ENCODE measurements at regions not wholly inside any gene's neighbourhood (a gene's known extent, or its start where the extent isn't known, plus 50 kb on each side); places are given as distances from the start of the nearest gene placed in this dataset.

DNA sequence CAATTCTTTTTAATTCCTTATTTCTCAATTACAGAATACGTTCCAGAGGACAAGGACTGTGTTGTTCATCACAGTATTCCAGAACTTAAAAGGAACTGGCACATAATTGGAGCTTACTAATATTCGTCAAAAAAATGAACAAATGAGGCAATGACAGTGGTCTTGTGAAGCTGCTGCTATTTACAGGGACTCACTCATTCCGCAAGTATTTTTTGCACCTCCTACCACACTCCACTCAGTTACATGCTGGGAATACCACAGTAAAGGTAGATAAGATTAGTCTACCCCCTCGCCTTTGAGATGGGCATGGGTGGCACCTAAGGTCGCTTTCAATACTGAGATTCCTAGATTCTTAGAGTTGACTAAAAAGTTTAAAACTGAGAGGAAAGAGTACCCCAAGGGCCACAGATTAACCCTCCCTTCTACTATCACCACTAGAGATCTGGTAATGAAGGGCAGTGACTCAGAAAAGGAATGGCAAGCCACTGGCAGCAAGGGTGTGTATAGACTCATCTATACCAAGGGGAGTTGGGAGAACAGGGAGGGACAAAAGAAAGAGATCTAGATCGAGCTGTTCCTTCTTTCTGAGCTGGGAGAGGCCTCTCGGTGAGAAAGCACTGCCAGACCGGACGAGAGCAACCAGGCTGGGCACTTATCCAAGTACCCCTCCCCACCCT, 85.0 kb downstream of the RPL27A start:
- H3K9me2 ChIP-seq (replicated peaks; ENCODE audit: insufficient read depth, low read length) = no peaks in the 10 kb centered on the region
- no peaks in the 10 kb centered on the region for H3K27me3 ChIP-seq (ENCODE audit: low read length)
- H3K4me2 ChIP-seq (ENCODE audit: low read depth, low read length, poor library complexity, severe bottlenecking) = no peak overlapping the region
- H4K20me1 ChIP-seq (ENCODE audit: low read depth, low read length) = no peaks in the 10 kb centered on the region
- H3K9ac ChIP-seq (ENCODE audit: low read length) = no peak overlapping the region
- no peak overlapping the region for H3K27ac ChIP-seq (ENCODE audit: low read depth, low read length)
- no peaks in the 10 kb centered on the region for H3F3A ChIP-seq (ENCODE audit: insufficient read depth)
- no peaks in the 10 kb centered on the region for H3K9me3 ChIP-seq (ENCODE audit: insufficient read depth, low read length)
- no peak overlapping the region for H3K4me3 ChIP-seq (ENCODE audit: insufficient read depth, low read length, poor library complexity, severe bottlenecking)
- no peak overlapping the region for H2AFZ ChIP-seq (ENCODE audit: low read depth, low read length, severe bottlenecking)
- no peak for TF ChIP-seq EZH2phosphoT487 (conservative IDR thresholded peaks at IDR 0.05; ENCODE audit: low read length)
- TF ChIP-seq, protein P1, sequence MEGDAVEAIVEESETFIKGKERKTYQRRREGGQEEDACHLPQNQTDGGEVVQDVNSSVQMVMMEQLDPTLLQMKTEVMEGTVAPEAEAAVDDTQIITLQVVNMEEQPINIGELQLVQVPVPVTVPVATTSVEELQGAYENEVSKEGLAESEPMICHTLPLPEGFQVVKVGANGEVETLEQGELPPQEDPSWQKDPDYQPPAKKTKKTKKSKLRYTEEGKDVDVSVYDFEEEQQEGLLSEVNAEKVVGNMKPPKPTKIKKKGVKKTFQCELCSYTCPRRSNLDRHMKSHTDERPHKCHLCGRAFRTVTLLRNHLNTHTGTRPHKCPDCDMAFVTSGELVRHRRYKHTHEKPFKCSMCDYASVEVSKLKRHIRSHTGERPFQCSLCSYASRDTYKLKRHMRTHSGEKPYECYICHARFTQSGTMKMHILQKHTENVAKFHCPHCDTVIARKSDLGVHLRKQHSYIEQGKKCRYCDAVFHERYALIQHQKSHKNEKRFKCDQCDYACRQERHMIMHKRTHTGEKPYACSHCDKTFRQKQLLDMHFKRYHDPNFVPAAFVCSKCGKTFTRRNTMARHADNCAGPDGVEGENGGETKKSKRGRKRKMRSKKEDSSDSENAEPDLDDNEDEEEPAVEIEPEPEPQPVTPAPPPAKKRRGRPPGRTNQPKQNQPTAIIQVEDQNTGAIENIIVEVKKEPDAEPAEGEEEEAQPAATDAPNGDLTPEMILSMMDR (IDR thresholded peaks at IDR 0.05; ENCODE audit: insufficient read depth, low read length, poor library complexity, severe bottlenecking) = no peak
- H3K36me3 ChIP-seq (ENCODE audit: low read length) = no peaks in the 10 kb centered on the region
- H3K79me2 ChIP-seq (ENCODE audit: insufficient read depth, low read length) = no peaks in the 10 kb centered on the region

DNA sequence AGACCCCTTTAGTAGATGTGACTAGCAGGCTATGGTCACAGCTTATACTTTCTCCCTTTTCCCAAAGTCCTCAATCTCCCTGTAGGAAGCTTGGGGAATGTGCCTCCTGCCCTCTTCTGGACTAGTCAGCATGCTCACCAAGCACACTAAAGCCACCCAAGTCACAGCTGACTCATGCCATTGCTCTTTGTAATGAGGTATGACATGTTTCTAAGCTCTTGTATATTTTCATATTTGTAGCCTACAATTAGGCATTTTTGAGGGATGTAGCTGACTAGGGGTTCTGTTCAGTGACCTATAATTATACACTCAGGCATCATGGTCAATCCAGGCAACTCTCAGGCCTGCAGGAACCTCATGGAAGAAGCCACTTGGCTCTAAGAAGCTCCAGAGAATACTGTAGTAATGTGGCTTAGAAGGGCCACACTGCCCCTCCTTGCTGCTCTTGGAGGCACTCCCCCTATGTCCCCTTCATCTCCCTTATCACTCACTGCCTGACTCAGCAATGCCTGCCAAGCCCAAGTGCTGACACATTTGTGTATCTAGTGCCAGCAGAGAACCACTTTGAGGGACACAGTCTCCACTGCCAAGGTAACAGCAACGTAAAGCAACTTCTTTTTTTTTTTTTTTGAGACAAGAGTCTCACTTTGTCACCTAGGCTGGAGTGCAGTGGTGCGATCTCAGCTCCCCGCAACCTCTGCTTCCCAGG, 86.2 kb downstream of the RPL27A start:
- Histone ChIP-seq H3K27ac (ENCODE audit: low read depth, low read length) (no peak overlapping the region), H3K4me2 (ENCODE audit: low read depth, low read length, poor library complexity, severe bottlenecking) (no peak overlapping the region), H3K79me2 (ENCODE audit: insufficient read depth, low read length) (no peaks in the 10 kb centered on the region)

DNA sequence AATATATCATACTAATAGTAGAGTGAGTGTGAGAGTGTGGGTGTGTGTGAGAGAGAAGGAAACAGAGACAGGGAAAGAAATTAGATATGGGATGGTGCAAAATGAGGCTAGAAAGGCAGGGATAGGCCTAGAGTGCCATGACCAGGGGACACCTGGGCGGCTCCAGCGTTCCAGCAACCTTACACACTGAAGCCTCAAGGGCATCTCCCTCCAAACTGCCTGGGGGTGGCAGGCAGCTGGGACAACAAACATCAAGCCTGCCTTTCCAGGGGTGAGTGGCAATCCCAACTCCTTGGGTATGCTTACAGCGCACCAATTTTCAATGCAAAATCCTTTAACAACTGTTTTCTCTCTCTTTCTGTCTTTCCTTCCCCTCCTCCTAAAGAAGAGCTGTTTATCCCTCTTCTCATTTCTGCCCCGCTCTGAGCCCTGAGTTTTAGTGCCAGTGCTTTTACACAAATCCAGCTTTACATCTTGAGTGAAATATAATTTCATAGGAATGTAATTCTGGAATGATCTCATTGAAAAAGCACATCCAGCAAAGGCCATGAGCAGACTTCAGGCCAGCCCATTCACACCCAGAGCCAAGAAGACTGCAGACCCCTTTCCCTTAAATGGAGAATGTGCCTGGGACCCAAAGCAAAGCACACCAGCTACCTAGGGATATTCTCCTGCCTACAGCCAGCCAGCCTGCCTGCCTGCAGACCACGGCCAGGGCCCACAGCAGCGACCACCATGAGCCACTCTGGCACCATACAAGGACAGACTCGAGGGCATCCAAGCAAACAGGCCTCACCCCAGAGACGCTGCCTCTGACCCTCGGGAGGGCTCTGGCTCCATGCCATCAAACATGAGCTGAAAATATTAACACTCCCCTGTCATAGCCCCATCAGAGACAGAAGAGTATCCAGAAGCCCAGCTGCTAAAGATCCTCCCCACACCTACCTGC, 90.3 kb downstream of the RPL27A start:
- H3K36me3 ChIP-seq (ENCODE audit: low read length) = no peaks in the 10 kb centered on the region
- H3K79me2 ChIP-seq (ENCODE audit: insufficient read depth, low read length) = no peaks in the 10 kb centered on the region
- H3F3A ChIP-seq (ENCODE audit: insufficient read depth) = no peaks in the 10 kb centered on the region
- no peak overlapping the region for H2AFZ ChIP-seq (ENCODE audit: low read depth, low read length, severe bottlenecking)
- TF ChIP-seq EZH2phosphoT487 (conservative IDR thresholded peaks at IDR 0.05; ENCODE audit: low read length) = no peak
- TF ChIP-seq, protein P1 (IDR thresholded peaks at IDR 0.05; ENCODE audit: insufficient read depth, low read length, poor library complexity, severe bottlenecking) = no peak
- no peaks in the 10 kb centered on the region for H3K27me3 ChIP-seq (ENCODE audit: low read length)
- no peak overlapping the region for H3K4me2 ChIP-seq (ENCODE audit: low read depth, low read length, poor library complexity, severe bottlenecking)
- no peak overlapping the region for H3K4me3 ChIP-seq (ENCODE audit: insufficient read depth, low read length, poor library complexity, severe bottlenecking)
- H3K9me3 ChIP-seq (ENCODE audit: insufficient read depth, low read length) = no peaks in the 10 kb centered on the region
- H3K9ac ChIP-seq (ENCODE audit: low read length) = no peak overlapping the region
- H4K20me1 ChIP-seq (ENCODE audit: low read depth, low read length) = no peaks in the 10 kb centered on the region
- no peak overlapping the region for H3K27ac ChIP-seq (ENCODE audit: low read depth, low read length)
- no peaks in the 10 kb centered on the region for H3K9me2 ChIP-seq (replicated peaks; ENCODE audit: insufficient read depth, low read length)

More for the DNA sequence above, 86.2 kb downstream of the RPL27A start:
- H3K36me3 ChIP-seq (ENCODE audit: low read length) = no peaks in the 10 kb centered on the region
- H4K20me1 ChIP-seq (ENCODE audit: low read depth, low read length) = no peaks in the 10 kb centered on the region
- no peak for TF ChIP-seq EZH2phosphoT487 (conservative IDR thresholded peaks at IDR 0.05; ENCODE audit: low read length)
- TF ChIP-seq, protein P1 (IDR thresholded peaks at IDR 0.05; ENCODE audit: insufficient read depth, low read length, poor library complexity, severe bottlenecking) = no peak
- no peak overlapping the region for H3K9ac ChIP-seq (ENCODE audit: low read length)
- no peaks in the 10 kb centered on the region for H3K9me2 ChIP-seq (replicated peaks; ENCODE audit: insufficient read depth, low read length)
- no peaks in the 10 kb centered on the region for H3F3A ChIP-seq (ENCODE audit: insufficient read depth)
- no peak overlapping the region for H2AFZ ChIP-seq (ENCODE audit: low read depth, low read length, severe bottlenecking)
- H3K27me3 ChIP-seq (ENCODE audit: low read length) = no peaks in the 10 kb centered on the region
- H3K4me3 ChIP-seq (ENCODE audit: insufficient read depth, low read length, poor library complexity, severe bottlenecking) = no peak overlapping the region
- H3K9me3 ChIP-seq (ENCODE audit: insufficient read depth, low read length) = no peaks in the 10 kb centered on the region
